NB4 (cell line): ENCODE measurements at regions not wholly inside any gene's neighbourhood (a gene's known extent, or its start where the extent isn't known, plus 50 kb on each side); places are given as distances from the start of the nearest gene placed in this dataset.

Experiments used
- DNase-seq: peaks from one replicate; pipeline ENCODE4 v3.0.0; 2010; ENCODE audit warnings: low read depth
- H3K4me3 ChIP-seq: one replicate; pipeline ENCODE4 v1.5.1; 2011; ENCODE audit warnings: mild to moderate bottlenecking, low read depth, low read length, moderate library complexity
- CTCF ChIP-seq: IDR thresholded peaks from one replicate; pipeline ENCODE4 v1.5.1; 2012; ENCODE audit warnings: low read depth, low read length
- MAX ChIP-seq: IDR thresholded peaks from 2 replicates; pipeline ENCODE4 v1.6.1; 2011; ENCODE audit warnings: low read depth, low read length
- MYC ChIP-seq: IDR thresholded peaks from 2 replicates; pipeline ENCODE4 v1.6.1; 2011; ENCODE audit warnings: low read depth, low read length
- POLR2A ChIP-seq: IDR thresholded peaks from 2 replicates; pipeline ENCODE4 v1.6.1; 2011; ENCODE audit warnings: mild to moderate bottlenecking; ENCODE audit not compliant: insufficient read length; ENCODE audit errors: extremely low read depth

GRCh38 chr2:225891771-225892170 lies 492.3 kb downstream of the NYAP2 start:
- no peak for DNase-seq
- TF ChIP-seq MYC (no peak), CTCF (no peak), MAX (no peak), POLR2A (no peak)
- no peak overlapping the region for H3K4me3 ChIP-seq

GRCh38 chr2:225891013-225891412 lies 491.5 kb downstream of the NYAP2 start:
- H3K4me3 ChIP-seq: no peak overlapping the region
- TF ChIP-seq MYC (no peak), CTCF (no peak), POLR2A (no peak), MAX (no peak)
- no peak for DNase-seq

- H3K4me3 ChIP-seq: no peak overlapping the region
- peak; percentile 71 for DNase-seq
- no peak for TF ChIP-seq MAX
- no peak for TF ChIP-seq POLR2A
- no peak for TF ChIP-seq MYC
- peak; percentile 64 for TF ChIP-seq CTCF
Observed at GRCh38 chr2:225889452-225889851, 489.9 kb downstream of the NYAP2 start.

- TF ChIP-seq CTCF (no peak), POLR2A (no peak), MYC (no peak), MAX (no peak)
- DNase-seq: no peak
- no peak overlapping the region for H3K4me3 ChIP-seq
Observed at GRCh38 chr2:225867071-225867470, 467.6 kb downstream of the NYAP2 start.

- H3K4me3 ChIP-seq: no peak overlapping the region
- DNase-seq: no peak
- no peak for TF ChIP-seq MYC
- TF ChIP-seq POLR2A: no peak
- TF ChIP-seq MAX: no peak
- no peak for TF ChIP-seq CTCF
Observed at GRCh38 chr2:225865468-225865867, 466.0 kb downstream of the NYAP2 start.

GRCh38 chr2:225864394-225864793 lies 464.9 kb downstream of the NYAP2 start:
- no peak for DNase-seq
- no peak for TF ChIP-seq POLR2A
- no peak for TF ChIP-seq MYC
- TF ChIP-seq CTCF: no peak
- H3K4me3 ChIP-seq: no peak overlapping the region
